ENCODE measurements at regions not wholly inside any gene's neighbourhood (a gene's known extent, or its start where the extent isn't known, plus 50 kb on each side); places are given as distances from the start of the nearest gene placed in this dataset.
A peak's percentile ranks its signal among the peaks of the same experiment; 100 is the strongest.
"Not testable (repeated sequence)": the region's sequence is repeated elsewhere in the genome, so short reads cannot be mapped to it uniquely, and the experiment has no call there.

GRCh38 chr16:29237495-29237894 is 169.0 kb downstream of the NPIPB11 start:
- DNase-seq (ENCODE audit: low read depth in 1 of 2, low spot score in 1 of 2), result not testable (repeated sequence)

GRCh38 chr16:29237023-29237422 is 169.5 kb downstream of the NPIPB11 start:
- not testable (repeated sequence) for DNase-seq (ENCODE audit: low read depth in 1 of 2, low spot score in 1 of 2)

GRCh38 chr16:29235836-29236370 is 170.6 kb downstream of the NPIPB11 start:
- DNase-seq (ENCODE audit: low read depth in 1 of 2, low spot score in 1 of 2), result not testable (repeated sequence)

- DNase-seq (ENCODE audit: low read depth in 1 of 2, low spot score in 1 of 2), result not testable (repeated sequence)
These were observed 171.8 kb downstream of the NPIPB11 start for GRCh38 chr16:29234536-29235275.

DNA sequence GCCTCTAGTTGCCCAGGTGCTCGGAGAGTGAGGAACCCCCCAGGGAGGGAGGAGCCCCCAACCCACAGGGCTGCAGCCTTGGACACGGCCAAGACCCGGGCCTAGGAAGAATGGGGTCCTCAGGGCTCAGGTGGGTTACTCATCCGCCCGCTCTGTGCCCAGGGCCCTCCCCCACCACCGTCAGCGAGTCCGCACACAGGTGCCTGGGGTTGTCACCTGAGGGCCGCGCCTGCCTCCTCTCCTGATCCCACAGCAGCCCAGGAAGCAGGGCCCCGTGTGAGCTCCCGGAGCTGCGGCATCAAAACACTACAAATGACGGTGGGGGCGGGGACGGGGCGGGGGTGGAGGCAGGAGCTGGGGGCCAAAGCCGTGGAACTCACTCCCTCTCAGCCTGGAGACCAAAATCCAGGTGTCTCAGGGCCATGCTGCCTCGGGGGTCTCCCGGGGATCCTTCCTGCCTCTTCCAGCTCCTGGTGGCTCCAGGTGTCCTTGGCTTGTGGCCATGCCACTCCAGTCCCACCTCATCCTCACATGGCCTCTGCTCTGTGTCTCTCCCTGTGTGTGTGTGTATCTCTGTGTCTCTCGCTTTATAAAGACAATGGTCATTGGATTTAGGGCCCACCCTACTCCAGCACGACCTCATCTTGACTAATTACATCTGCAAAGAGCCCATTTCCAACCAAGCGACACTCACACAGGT is 172.7 kb downstream of the NPIPB11 start:
- DNase-seq (ENCODE audit: low read depth in 1 of 2, low spot score in 1 of 2), result not testable (repeated sequence)

DNA sequence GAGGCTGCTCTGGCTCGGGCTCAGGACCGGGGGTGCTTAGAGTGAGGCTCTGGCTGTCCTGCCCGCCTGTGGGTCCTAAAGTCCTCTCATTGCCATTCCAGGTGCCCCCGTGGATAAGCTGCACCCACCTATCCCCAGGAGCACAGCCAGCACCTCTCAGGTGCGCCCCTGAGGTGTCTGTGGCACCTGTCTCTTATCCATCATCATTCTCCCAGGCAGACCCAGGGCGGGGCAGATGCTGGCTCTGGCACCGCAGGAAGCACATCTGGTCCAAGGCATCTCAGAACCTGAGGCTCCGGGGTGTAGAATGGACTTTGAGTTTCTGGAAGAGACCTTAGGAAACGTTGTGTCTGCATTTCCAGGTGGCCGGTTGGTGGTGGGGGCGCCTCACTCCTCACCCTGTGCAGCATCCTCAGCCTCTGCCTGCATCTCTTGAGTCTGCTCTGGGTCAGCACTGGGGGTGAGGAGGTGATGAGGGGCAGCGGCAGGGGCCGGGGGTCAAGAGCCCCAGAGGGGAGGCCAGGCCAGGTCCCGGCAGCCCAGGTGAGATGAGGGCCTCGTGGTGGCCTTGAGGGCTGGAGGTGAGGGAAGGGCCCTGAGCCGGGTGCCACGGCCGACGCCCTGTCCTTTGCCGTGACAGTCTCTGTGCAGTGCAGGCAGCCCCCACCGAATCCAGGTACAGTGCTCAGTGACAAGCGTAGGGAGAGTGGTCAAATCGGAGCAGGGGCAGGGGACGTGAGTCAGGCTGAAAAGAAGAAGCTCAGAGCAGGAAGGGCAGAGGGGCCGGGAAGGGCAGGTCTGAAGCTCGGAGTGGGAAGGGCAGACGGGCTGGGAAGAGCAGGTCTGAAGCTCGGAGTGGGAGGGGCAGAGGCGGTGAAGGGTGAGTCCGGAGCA is 173.5 kb downstream of the NPIPB11 start:
- no peak for DNase-seq (ENCODE audit: low read depth in 1 of 2, low spot score in 1 of 2)

- not testable (repeated sequence) for DNase-seq (ENCODE audit: low read depth in 1 of 2, low spot score in 1 of 2)
These were observed 174.3 kb downstream of the NPIPB11 start for GRCh38 chr16:29232160-29232705.

DNA sequence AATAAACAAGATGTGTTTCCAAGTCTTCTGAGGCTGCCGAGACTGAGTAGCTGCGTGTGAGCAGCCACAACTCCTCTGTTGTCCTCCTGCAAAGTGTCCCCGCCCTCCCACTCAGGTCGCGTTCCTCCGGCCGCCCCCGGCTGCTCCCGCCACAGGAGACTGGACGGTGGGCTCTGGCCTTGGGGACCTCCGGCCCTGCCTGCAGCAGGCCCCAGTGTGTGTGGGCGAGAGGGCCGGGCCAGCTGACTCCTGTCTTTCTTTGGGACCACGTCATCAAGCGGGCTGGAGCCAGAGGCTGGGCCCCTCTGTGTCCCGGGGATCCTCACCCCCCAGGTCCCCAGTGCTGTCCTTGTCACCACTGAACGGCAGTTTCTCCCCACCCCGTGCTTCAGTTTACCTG is 175.3 kb downstream of the NPIPB11 start:
- no peak for DNase-seq (ENCODE audit: low read depth in 1 of 2, low spot score in 1 of 2)

DNA sequence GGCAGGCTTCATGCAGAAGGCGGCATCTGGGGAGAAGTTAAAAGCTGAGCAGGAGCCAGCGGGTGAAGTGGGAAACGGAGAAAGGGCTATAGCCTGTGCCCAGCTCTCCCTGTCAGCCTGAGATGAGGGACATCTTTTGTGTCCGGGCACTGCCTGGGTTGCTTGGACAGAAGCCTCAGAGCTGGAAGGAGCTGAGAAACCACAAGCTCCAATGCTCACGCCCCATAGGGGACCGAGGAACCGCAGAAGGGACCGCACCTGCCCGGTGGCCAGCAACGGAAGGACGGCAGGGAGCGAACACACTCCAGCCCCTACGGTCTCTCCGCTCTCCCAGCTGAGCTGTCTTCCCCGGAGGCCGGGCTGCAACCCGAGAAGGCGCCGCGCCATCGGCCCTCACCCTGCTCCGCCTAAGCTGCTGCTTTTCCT is 175.8 kb downstream of the NPIPB11 start:
- DNase-seq (ENCODE audit: low read depth in 1 of 2, low spot score in 1 of 2), result no peak

DNA sequence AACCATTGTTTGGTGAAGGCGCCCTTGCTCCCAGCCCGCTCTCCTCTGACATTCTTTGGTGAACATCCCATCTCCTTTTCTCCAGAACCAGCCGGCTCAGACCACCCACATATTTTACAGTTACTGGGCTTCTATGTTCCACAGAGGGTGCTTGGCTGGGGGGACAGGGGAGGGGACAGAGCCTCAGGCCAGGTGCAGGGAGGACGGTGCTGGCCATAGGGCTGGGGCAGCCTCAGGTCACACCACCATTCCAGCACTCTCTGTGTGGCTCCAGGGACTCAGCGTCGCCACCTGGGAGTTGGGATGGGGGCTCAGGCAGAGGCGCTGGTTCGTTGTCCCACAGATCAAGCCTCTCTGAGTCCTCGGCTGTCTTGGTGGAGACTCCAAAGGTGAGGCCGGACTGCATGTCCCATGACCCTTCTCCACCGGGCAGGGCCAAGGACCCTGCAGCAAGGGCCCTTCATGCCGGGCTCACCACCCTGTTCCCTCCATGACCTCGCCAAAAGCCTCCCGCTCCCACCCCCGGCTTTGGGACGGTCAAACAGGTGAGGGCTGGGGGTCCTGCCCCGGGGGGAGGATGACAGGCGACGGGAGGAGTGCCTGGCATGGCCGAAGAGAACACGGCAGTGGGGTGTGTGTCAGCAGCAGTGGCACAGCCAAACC is 176.4 kb downstream of the NPIPB11 start:
- not testable (repeated sequence) for DNase-seq (ENCODE audit: low read depth in 1 of 2, low spot score in 1 of 2)

- DNase-seq (ENCODE audit: low read depth in 1 of 2, low spot score in 1 of 2), result not testable (repeated sequence)
These were observed 176.9 kb downstream of the NPIPB11 start for GRCh38 chr16:29229616-29230005.

DNA sequence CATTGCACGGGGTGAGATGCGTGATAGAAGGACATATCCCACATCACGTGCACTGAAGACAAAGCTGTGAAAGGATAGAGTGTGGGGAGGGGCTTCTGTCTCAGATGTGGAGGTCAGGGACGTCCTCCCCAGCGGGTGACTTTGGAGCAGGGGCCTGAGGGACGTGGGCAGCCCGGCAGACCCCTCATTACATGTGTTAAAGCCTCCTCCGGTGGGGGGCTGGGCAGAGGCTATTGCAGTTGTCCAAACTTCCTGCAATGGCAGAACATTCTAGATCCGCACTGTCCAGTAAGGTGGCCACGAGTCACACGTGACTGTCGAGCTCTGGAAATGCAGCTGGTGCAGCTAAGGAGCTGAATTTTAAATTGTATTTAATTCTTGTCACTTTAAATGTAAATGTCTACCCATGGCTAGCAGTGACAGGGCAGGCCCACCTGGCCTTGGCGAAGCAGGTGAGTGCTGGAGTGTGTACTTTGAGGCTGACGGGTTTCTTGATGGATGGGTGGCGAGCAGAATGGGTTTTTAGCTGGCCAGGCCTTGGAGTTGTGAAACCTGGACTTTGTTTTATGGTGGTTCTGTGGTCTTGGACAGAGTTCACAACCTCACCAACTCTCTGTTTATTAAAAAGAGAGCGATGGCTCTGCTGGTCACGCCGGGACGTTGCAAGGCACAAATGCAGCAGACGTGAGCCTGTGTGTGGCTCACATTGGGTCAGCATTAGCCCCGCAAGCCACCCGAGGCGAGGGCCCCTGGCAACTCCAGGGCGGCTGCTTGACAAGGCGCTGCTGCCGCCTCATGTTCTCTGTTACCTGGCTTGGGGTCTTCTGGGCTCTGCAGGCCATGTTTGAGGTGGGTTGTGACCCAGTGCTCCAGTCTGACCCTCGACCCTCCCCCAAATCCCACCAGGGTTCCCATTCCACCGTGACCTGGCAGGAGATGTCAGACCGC is 177.6 kb downstream of the NPIPB11 start:
- DNase-seq (ENCODE audit: low read depth in 1 of 2, low spot score in 1 of 2), result not testable (repeated sequence)

- DNase-seq (ENCODE audit: low read depth in 1 of 2, low spot score in 1 of 2), result peak in 1 of 2 donors; percentile 20
These were observed 178.5 kb downstream of the NPIPB11 start for GRCh38 chr16:29227751-29228663.

- DNase-seq (ENCODE audit: low read depth in 1 of 2, low spot score in 1 of 2), result no peak
These were observed 179.7 kb downstream of the NPIPB11 start for GRCh38 chr16:29226782-29227181.

GRCh38 chr16:29224675-29225074 is 181.8 kb downstream of the NPIPB11 start:
- not testable (repeated sequence) for DNase-seq (ENCODE audit: low read depth in 1 of 2, low spot score in 1 of 2)

DNA sequence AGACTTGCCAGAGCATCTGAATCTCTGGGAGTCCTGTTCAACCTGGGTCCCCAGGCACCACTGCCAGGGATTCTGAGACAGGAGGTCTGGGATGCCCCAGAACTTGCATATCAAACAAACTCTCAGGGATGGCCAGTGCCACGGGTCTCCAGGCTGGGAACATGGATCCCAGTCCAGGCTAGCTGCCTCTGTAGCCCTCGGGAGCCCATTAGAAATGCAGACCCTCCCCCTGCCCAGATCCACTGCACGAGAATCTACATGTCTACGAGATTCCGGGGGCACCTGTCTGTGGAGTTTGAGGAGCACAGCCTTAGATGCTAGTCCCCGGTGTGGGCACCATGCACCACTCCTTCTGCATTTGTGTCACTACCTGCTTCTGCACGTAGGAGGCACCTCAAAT is 183.9 kb downstream of the NPIPB11 start:
- not testable (repeated sequence) for DNase-seq (ENCODE audit: low read depth in 1 of 2, low spot score in 1 of 2)

- DNase-seq (ENCODE audit: low read depth in 1 of 2, low spot score in 1 of 2), result not testable (repeated sequence)
These were observed 184.5 kb downstream of the NPIPB11 start for GRCh38 chr16:29222008-29222407.
